Parathyroid adenoma (tissue), 2 donors: ENCODE measurements at regions not wholly inside any gene's neighbourhood (a gene's known extent, or its start where the extent isn't known, plus 50 kb on each side); places are given as distances from the start of the nearest gene placed in this dataset.

Experiments used
- H2AFZ ChIP-seq: fragments of 300-600 bp; sonication (generic); one replicate; pipeline ENCODE4 v1.7.0; 2017; ENCODE audit warnings: antibody characterized with exemption, mild to moderate bottlenecking
- H3K27ac ChIP-seq: fragments of 300-600 bp; sonication (generic); one replicate; pipeline ENCODE4 v1.7.0; 2017
- H3K27me3 ChIP-seq: fragments of 300-600 bp; sonication (generic); one replicate; pipeline ENCODE4 v1.7.0; 2017; ENCODE audit warnings: low read length; ENCODE audit not compliant: control insufficient read depth, insufficient read depth
- H3K36me3 ChIP-seq: fragments of 300-600 bp; sonication (generic); one replicate; pipeline ENCODE4 v1.7.0; 2017; ENCODE audit warnings: low read length; ENCODE audit not compliant: control insufficient read depth, insufficient read depth
- H3K4me1 ChIP-seq: fragments of 300-600 bp; sonication (generic); one replicate; pipeline ENCODE4 v1.7.0; 2017; ENCODE audit warnings: control low read depth
- H3K4me2 ChIP-seq: fragments of 300-600 bp; sonication (generic); one replicate; pipeline ENCODE4 v1.7.0; 2017; ENCODE audit warnings: low read length
- H3K4me3 ChIP-seq: fragments of 300-600 bp; sonication (generic); one replicate; pipeline ENCODE4 v1.7.0; 2017; ENCODE audit warnings: low read depth, low read length
- H3K79me2 ChIP-seq: fragments of 300-600 bp; sonication (generic); one replicate; pipeline ENCODE4 v1.7.0; 2017; ENCODE audit warnings: control low read depth
- H3K9ac ChIP-seq: fragments of 300-600 bp; sonication (generic); one replicate; pipeline ENCODE4 v1.7.0; 2017; ENCODE audit warnings: mild to moderate bottlenecking
- H3K9me3 ChIP-seq: fragments of 300-600 bp; sonication (generic); one replicate; pipeline ENCODE4 v1.7.0; 2017; ENCODE audit warnings: low read length; ENCODE audit not compliant: control insufficient read depth
- CTCF ChIP-seq: fragments of 300-600 bp; sonication (generic); IDR thresholded peaks from one replicate; pipeline ENCODE4 v1.7.0; 2017; ENCODE audit warnings: antibody characterized with exemption, mild to moderate bottlenecking
- donor health status: primary hyperparathyroidism.

GRCh38 chr9:89805571-89806292, 200.9 kb downstream of the GADD45G start:
- Histone ChIP-seq H3K36me3 (no peaks in the 10 kb centered on the region), H3K9me3 (no peaks in the 10 kb centered on the region), H3K4me2 (peak overlapping the region; percentile 26), H3K79me2 (no peaks in the 10 kb centered on the region), H3K4me1 (peaks cover 64% of the 10 kb centered on the region), H3K4me3 (no peak overlapping the region), H3K27ac (peak overlapping the region; percentile 85), H3K27me3 (no peaks in the 10 kb centered on the region), H2AFZ (no peak overlapping the region), H3K9ac (no peak overlapping the region)
- TF ChIP-seq CTCF, result no peak

DNA sequence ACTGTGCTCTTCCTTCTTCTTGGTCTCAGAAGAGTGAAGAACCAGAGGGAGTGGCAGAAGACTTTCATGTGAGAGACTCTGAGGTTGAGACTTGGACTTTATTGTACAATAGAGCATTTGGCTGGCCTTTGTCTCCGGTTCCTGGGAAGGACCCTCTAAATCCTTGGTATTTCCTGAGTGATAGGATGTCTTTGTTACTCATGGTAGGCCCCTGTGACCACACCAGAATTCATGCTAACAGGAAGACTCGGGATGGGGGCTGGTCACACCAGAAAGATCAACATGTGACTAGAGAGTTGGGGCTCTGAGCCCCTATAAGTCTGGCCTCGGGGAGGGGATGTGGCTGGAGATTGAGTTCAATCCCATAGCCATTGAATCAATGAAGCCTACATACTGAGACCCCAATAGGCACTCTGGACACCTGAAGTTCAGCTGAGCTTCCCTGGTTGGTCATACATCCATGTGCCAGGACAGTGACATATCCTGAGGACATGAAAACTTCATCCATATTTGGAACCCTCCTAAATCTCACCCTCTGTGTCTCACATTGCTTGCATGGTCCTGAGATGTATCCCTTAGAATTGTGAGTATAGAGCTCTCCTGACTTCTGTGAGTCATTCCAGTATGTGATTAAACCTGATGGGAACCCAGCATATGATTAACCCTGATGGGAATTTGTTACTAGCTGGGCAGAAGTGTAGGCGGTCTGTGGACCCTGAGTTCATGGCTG, 201.7 kb downstream of the GADD45G start:
- Histone ChIP-seq H3K27ac (peak overlapping the region; percentile 85), H2AFZ (no peak overlapping the region), H3K9me3 (no peaks in the 10 kb centered on the region), H3K27me3 (no peaks in the 10 kb centered on the region), H3K79me2 (no peaks in the 10 kb centered on the region), H3K4me2 (no peak overlapping the region), H3K4me1 (peaks cover 69% of the 10 kb centered on the region), H3K4me3 (no peak overlapping the region), H3K36me3 (no peaks in the 10 kb centered on the region), H3K9ac (no peak overlapping the region)
- no peak for TF ChIP-seq CTCF

- H3K4me3 ChIP-seq, result no peak overlapping the region
- no peaks in the 10 kb centered on the region for H3K27me3 ChIP-seq
- no peaks in the 10 kb centered on the region for H3K9me3 ChIP-seq
- no peaks in the 10 kb centered on the region for H3K79me2 ChIP-seq
- TF ChIP-seq CTCF, result no peak
- H3K27ac ChIP-seq, result peak overlapping the region; percentile 85
- peaks cover 64% of the 10 kb centered on the region for H3K4me1 ChIP-seq
- no peaks in the 10 kb centered on the region for H3K36me3 ChIP-seq
- peak overlapping the region; percentile 23 for H3K4me2 ChIP-seq
- H3K9ac ChIP-seq, result no peak overlapping the region
- H2AFZ ChIP-seq, result no peak overlapping the region
These were observed 202.2 kb downstream of the GADD45G start for GRCh38 chr9:89807101-89807395.

DNA sequence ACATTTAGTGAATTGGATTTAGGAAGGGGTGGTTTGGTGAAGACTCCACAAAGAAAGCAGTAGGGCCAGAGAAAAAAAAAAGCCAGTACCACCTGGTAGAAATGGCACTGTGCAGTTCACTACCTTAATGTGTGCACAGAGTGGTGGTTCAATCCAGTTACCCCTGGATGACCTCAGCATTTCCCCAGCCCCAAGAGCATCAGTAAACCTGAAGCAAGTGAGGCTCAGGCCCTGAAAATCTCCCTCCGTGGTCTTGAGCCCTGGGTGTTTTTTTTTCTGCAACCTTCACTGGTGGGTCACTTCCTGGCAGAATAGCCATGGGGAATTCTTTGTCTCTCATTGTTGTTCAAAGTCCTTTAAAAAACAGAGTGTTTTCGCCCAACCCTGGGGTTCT, 202.9 kb downstream of the GADD45G start:
- Histone ChIP-seq H3K4me3 (no peak overlapping the region), H3K9me3 (no peaks in the 10 kb centered on the region), H3K4me1 (peaks cover 61% of the 10 kb centered on the region), H3K79me2 (no peaks in the 10 kb centered on the region), H3K36me3 (no peaks in the 10 kb centered on the region), H2AFZ (no peak overlapping the region), H3K9ac (no peak overlapping the region), H3K27ac (peak overlapping the region; percentile 85), H3K27me3 (no peaks in the 10 kb centered on the region), H3K4me2 (peak overlapping the region; percentile 23)
- TF ChIP-seq CTCF, result no peak
